ENCODE measurements at regions not wholly inside any gene's neighbourhood (a gene's known extent, or its start where the extent isn't known, plus 50 kb on each side); places are given as distances from the start of the nearest gene placed in this dataset.
"Not testable (repeated sequence)": the region's sequence is repeated elsewhere in the genome, so short reads cannot be mapped to it uniquely, and the experiment has no call there.

DNA sequence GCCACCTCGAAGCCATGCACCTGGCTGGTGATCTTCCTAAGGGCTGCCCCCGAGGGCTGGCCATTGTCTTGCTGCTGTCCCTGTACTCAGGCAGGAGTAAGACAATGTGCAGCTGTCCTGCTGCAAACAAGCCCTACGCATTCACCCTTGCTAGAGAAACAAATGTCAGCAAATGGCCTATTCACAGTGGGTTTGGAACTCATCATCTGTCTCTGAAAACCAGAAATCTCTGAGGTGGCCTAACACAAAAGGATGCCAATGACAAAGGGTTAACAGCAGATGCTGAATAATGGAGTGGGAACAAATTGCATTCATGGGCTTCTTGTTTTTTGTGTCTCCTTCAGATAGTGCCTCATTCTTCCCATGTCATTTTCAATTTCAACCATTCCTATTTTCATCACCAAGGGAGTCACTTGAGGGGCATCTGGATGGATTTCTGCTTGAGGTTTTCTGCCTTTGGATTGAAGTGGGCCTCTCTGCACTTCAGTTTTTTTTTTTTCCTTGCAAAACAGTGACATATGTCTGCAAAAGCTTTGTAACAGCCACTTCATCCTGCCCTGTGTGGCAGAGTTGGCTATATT is 261.6 kb upstream of the VLDLR start:
- Histone ChIP-seq H3K4me3 (no peak overlapping the region), H3K27me3 (no peaks in the 10 kb centered on the region), H3K36me3 (no peaks in the 10 kb centered on the region), H3K9me3 (no peaks in the 10 kb centered on the region)
- no peak for DNase-seq

DNA sequence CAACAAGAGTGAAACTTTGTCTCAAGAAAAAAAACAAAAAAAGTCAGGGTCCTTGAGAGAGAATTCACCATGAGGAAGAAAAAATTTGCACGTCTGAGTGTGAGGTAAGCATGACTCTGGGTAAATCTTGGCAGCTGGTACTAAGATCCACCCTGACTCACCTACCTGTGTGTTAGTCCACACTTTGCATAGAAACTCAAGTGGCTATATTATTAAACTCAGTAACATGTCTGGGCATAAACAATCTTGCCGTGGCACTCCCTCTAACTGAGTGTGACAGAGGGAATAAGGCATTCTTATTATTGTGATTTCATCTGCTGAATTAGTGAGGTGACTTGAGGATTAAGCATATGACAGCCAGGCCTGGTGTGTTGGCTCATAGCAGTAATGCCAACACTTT is 259.4 kb upstream of the VLDLR start:
- H3K27me3 ChIP-seq = no peaks in the 10 kb centered on the region
- no peak for DNase-seq

DNA sequence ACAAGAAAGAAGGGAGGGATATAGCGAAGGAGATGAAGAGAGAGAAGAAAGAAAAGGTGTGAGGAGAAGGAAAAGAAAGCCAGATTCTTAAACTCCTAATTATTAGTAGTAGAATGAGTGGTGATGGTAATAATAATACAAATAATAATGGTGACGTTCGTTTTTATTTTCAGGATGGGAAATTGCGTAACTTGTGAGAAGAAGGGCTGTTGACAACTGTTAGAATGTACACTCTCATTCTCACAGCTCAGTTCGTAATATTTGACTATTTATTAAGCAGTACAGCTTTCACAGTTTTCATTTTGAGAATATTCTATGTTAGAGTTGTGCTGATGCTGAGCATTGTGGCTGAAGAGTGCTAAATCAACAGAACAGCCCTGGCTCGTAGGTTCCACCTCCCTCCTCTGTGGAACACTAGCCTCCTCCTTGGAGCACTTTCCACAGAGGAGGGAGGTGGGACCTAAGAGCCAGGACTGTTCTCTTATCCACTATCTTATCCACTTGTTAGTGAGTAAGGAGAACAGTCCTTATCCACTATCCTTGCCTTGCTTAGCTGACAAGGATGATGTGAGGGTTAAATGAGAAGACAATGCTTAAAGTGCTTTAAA is 258.3 kb upstream of the VLDLR start:
- Histone ChIP-seq H3K9me3 (no peaks in the 10 kb centered on the region), H3K27me3 (no peaks in the 10 kb centered on the region), H3K36me3 (no peaks in the 10 kb centered on the region), H3K4me3 (no peak overlapping the region)
- no peak for DNase-seq

More for the DNA sequence above, 259.4 kb upstream of the VLDLR start:
- Histone ChIP-seq H3K36me3 (no peaks in the 10 kb centered on the region), H3K4me3 (no peak overlapping the region), H3K9me3 (no peaks in the 10 kb centered on the region)

DNA sequence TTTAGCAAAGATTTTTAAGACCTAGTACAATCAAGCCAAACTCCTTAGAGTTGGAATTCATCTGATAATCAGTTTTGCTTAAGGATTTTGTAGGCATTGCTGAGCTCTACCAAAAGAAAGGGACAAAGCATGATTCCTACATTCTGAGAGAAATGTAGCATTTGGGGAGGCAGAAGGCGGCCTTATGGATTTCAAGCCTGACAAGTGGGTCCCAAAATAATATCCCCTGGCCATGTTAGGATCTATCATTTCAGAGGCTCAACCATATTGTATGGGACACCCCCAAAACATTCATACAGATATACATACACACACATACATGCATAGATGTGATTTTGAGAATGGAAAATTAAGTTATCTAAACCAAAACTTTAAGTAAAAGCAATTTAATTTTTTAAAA is 257.8 kb upstream of the VLDLR start:
- no peaks in the 10 kb centered on the region for H3K36me3 ChIP-seq
- no peaks in the 10 kb centered on the region for H3K27me3 ChIP-seq
- H3K9me3 ChIP-seq = no peaks in the 10 kb centered on the region
- no peak overlapping the region for H3K4me3 ChIP-seq
- no peak for DNase-seq

GRCh38 chr9:2367970-2368369 is 253.6 kb upstream of the VLDLR start:
- Histone ChIP-seq H3K9me3 (no peaks in the 10 kb centered on the region), H3K4me3 (no peak overlapping the region), H3K36me3 (no peaks in the 10 kb centered on the region), H3K27me3 (no peaks in the 10 kb centered on the region)
- DNase-seq = no peak

DNA sequence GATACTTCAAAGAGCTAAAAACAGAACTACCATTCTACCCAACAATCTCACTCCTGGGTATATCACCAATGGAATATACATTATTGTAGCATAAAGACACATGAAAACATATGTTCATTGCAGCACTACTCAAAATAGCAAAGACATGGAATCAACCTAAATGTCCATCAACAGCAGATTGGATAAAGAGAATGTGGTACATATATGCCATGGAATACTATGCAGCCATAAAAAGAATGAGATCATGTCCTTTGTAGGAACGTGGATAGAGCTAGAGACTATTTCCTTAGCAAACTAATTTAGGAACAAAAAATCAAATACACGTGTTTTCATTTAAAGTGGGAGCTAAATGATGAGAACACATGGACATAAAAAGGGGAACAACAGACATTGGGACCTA is 247.9 kb upstream of the VLDLR start:
- no peak for DNase-seq
- H3K36me3 ChIP-seq = no peaks in the 10 kb centered on the region
- H3K9me3 ChIP-seq = no peaks in the 10 kb centered on the region
- no peak overlapping the region for H3K4me3 ChIP-seq
- H3K27me3 ChIP-seq = no peaks in the 10 kb centered on the region

- no peak for DNase-seq
- Histone ChIP-seq H3K4me3 (no peak overlapping the region), H3K27me3 (no peaks in the 10 kb centered on the region), H3K36me3 (no peaks in the 10 kb centered on the region), H3K9me3 (no peaks in the 10 kb centered on the region)
Measured at GRCh38 chr9:2375114-2375513, 246.5 kb upstream of the VLDLR start.

DNA sequence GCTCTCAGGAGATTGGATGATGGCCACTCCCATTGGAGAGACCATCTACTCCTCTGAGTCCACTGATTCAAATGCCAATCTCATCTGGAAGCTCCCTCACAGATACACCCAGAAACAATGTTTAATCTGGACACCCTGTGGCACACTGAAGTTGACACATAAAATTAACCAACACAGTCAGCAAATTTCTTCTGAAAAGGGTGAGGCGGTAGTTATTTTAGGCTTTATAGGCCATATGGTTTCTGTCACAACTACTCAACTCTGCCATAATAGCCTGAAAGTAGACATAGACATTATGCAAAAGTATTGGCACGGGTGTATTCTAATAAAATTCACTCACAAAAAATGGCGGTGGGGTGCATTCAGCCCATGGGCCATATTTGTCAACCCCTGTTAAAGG is 244.5 kb upstream of the VLDLR start:
- H3K9me3 ChIP-seq = no peaks in the 10 kb centered on the region
- no peaks in the 10 kb centered on the region for H3K27me3 ChIP-seq
- no peak for DNase-seq
- H3K36me3 ChIP-seq = no peaks in the 10 kb centered on the region
- H3K4me3 ChIP-seq = no peak overlapping the region

DNA sequence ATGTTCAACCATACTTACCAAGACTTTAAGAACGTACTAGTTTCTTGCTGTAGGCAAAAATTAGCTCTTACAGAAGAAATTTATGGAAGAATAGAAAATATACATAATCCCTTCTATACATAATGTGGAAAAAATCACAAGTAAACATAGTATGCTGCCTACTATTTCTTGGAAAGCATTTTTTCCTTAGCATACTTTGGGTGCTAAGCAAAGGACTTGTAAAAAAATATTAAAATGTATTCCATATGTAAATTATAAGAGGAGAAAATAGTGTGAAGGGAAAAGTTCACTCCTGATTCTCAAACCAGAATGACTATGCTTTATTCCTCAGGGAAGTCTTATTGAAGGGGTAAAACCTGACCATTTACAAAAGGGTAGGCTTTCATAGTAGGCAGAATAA is 243.8 kb upstream of the VLDLR start:
- Histone ChIP-seq H3K36me3 (no peaks in the 10 kb centered on the region), H3K27me3 (no peaks in the 10 kb centered on the region), H3K4me3 (no peak overlapping the region), H3K9me3 (no peaks in the 10 kb centered on the region)
- DNase-seq = no peak

GRCh38 chr9:2378266-2378665 is 243.3 kb upstream of the VLDLR start:
- H3K36me3 ChIP-seq = no peaks in the 10 kb centered on the region
- H3K9me3 ChIP-seq = no peaks in the 10 kb centered on the region
- H3K27me3 ChIP-seq = no peaks in the 10 kb centered on the region
- no peak for DNase-seq
- H3K4me3 ChIP-seq = no peak overlapping the region

DNA sequence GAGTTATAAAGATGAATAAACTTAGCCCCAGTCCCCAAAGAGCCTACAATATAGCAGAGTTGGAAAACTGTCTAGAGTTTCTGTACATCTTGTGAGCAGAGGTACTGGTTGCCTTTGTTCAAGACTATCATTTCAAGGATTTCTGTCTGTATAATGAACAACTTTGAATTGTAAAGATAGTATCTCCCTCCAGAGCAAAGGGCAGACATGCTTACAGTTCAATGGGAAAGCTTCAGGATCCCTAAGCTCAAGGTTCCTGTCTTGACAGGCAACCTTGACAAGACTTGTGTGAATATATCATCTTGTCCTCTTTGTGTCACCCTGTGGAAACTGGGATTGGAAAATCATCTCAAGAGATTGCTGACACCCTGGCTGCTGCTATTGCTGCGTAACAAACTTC is 242.8 kb upstream of the VLDLR start:
- no peak overlapping the region for H3K4me3 ChIP-seq
- H3K27me3 ChIP-seq = no peaks in the 10 kb centered on the region
- no peaks in the 10 kb centered on the region for H3K36me3 ChIP-seq
- DNase-seq = no peak
- H3K9me3 ChIP-seq = no peaks in the 10 kb centered on the region

DNA sequence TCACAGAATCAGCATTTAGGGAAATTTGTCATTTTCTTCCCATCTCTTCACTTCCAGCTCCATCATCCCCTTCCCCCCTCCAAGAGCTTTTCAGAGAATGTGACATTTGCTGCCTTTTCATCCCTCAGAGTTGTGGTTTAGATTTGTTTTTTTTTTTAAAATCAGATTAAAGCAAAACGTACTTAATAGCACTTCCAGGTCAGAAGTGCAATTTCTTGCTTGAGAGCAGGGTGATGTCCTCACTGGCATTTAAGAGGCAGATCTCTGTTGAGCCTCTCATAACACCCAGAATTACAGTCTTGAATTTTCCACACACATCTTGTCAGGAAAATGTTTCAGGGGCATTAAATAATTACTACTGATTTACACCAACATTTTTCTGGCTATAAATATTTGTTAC is 236.8 kb upstream of the VLDLR start:
- no peaks in the 10 kb centered on the region for H3K36me3 ChIP-seq
- DNase-seq = no peak
- no peaks in the 10 kb centered on the region for H3K9me3 ChIP-seq
- no peaks in the 10 kb centered on the region for H3K27me3 ChIP-seq
- H3K4me3 ChIP-seq = no peak overlapping the region

- Histone ChIP-seq H3K36me3 (no peaks in the 10 kb centered on the region), H3K27me3 (no peaks in the 10 kb centered on the region), H3K9me3 (no peaks in the 10 kb centered on the region), H3K4me3 (no peak overlapping the region)
- DNase-seq = no peak
Measured at GRCh38 chr9:2385746-2386145, 235.8 kb upstream of the VLDLR start.

- Histone ChIP-seq H3K27me3 (no peaks in the 10 kb centered on the region), H3K4me3 (no peak overlapping the region), H3K36me3 (no peaks in the 10 kb centered on the region)
Measured at GRCh38 chr9:2386566-2386965, 235.0 kb upstream of the VLDLR start.

GRCh38 chr9:2387166-2387565 is 234.4 kb upstream of the VLDLR start:
- Histone ChIP-seq H3K9me3 (no peaks in the 10 kb centered on the region), H3K27me3 (no peaks in the 10 kb centered on the region), H3K4me3 (no peak overlapping the region), H3K36me3 (no peaks in the 10 kb centered on the region)
- DNase-seq = no peak

More at GRCh38 chr9:2386566-2386965, 235.0 kb upstream of the VLDLR start:
- DNase-seq = no peak
- no peaks in the 10 kb centered on the region for H3K9me3 ChIP-seq

DNA sequence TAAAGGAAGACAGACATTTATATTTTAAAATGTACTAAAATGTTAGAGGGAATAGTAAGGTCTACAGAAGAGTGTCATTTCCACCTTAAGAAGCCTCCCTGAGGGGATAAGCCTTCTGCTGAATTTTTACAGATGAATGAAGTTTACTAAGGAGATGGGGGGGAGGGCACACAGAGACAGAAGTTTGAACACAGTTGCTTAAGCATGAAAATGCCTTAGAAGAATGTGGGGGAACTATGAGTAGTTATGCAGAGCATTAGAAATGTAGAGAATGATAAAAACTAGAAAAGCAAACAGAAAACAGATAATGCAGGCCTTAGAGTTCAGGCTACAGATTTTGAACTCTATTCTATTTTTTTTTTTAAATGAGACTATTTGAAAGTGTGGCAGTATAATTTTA is 232.2 kb upstream of the VLDLR start:
- no peak for DNase-seq
- Histone ChIP-seq H3K36me3 (no peaks in the 10 kb centered on the region), H3K27me3 (no peaks in the 10 kb centered on the region), H3K4me3 (no peak overlapping the region), H3K9me3 (no peaks in the 10 kb centered on the region)

- no peak for DNase-seq
- H3K36me3 ChIP-seq = no peaks in the 10 kb centered on the region
- H3K27me3 ChIP-seq = no peaks in the 10 kb centered on the region
- H3K9me3 ChIP-seq = no peaks in the 10 kb centered on the region
- no peak overlapping the region for H3K4me3 ChIP-seq
Measured at GRCh38 chr9:2390028-2390427, 231.6 kb upstream of the VLDLR start.

GRCh38 chr9:2391509-2392132 is 230.0 kb upstream of the VLDLR start:
- not testable (repeated sequence) for DNase-seq, H3K36me3 ChIP-seq, H3K4me3 ChIP-seq, H3K27me3 ChIP-seq, H3K9me3 ChIP-seq
